SK-N-SH (cell line): ENCODE measurements at regions not wholly inside any gene's neighbourhood (a gene's known extent, or its start where the extent isn't known, plus 50 kb on each side); places are given as distances from the start of the nearest gene placed in this dataset.

ENCODE experiments used
- CHD2 ChIP-seq: fragments of 150-350 bp; IDR thresholded peaks from 2 replicates; pipeline ENCODE4 v1.6.1; 2018; ENCODE audit warnings: low read length; ENCODE audit not compliant: partially characterized antibody
- CTCF ChIP-seq: fragments of 200-600 bp; sonication (generic); IDR thresholded peaks from 2 replicates; pipeline ENCODE4 v1.6.1; 2017; ENCODE audit warnings: antibody characterized with exemption, mild to moderate bottlenecking, moderate library complexity
- ELF1 ChIP-seq: IDR thresholded peaks from 2 replicates; pipeline ENCODE4 v1.4.0; 2012
- EP300 ChIP-seq, 2 experiments: IDR thresholded peaks; 2 replicates each; pipeline versions ENCODE4 v1.4.0 to v1.6.1; 2012; ENCODE audit warnings: borderline replicate concordance in 1 of 2, low read depth in 1 of 2, low read length in 1 of 2
- EZH2phosphoT487 ChIP-seq: fragments of 200-600 bp; sonication (generic); IDR thresholded peaks from 2 replicates; pipeline ENCODE4 v1.6.1; 2017; ENCODE audit warnings: low read depth, mixed run types, mild to moderate bottlenecking, antibody characterized with exemption, moderate library complexity, borderline replicate concordance
- JUND ChIP-seq: IDR thresholded peaks from 2 replicates; pipeline ENCODE4 v1.4.0; 2012
- POLR2AphosphoS5 ChIP-seq: IDR thresholded peaks from 2 replicates; pipeline ENCODE4 v1.6.1; 2012; ENCODE audit warnings: low read depth, low read length
- RAD21 ChIP-seq: IDR thresholded peaks from 2 replicates; pipeline ENCODE4 v1.6.1; 2012; ENCODE audit warnings: mild to moderate bottlenecking, low read length
- REST ChIP-seq: IDR thresholded peaks from 2 replicates; pipeline ENCODE4 v1.6.1; 2012; ENCODE audit warnings: mild to moderate bottlenecking, low read depth, low read length, moderate library complexity
- SMC3 ChIP-seq: IDR thresholded peaks from 2 replicates; pipeline ENCODE4 v1.6.1; 2012; ENCODE audit warnings: low read depth, low read length, improper control_type of control experiment
- TAF1 ChIP-seq: IDR thresholded peaks from 2 replicates; pipeline ENCODE4 v1.6.1; 2012; ENCODE audit warnings: low read depth, mild to moderate bottlenecking, low read length, moderate library complexity, borderline replicate concordance
- TCF12 ChIP-seq: IDR thresholded peaks from 2 replicates; pipeline ENCODE4 v1.4.0; 2012

GRCh38 chr4:44845309-44845708, 119.0 kb upstream of the GNPDA2 start:
- TF ChIP-seq REST: no peak
- no peak for TF ChIP-seq CTCF
- TF ChIP-seq JUND: no peak
- no peak for TF ChIP-seq POLR2AphosphoS5
- TF ChIP-seq EP300 (IDR thresholded peaks at IDR 0.05; ENCODE audit: borderline replicate concordance in 1 of 2, low read depth in 1 of 2, low read length in 1 of 2): no peak
- no peak for TF ChIP-seq ELF1
- no peak for TF ChIP-seq CHD2
- no peak for TF ChIP-seq RAD21
- no peak for TF ChIP-seq TAF1
- no peak for TF ChIP-seq TCF12
- no peak for TF ChIP-seq SMC3
- TF ChIP-seq EZH2phosphoT487: no peak
